HL-60 (cell line): ENCODE measurements at regions not wholly inside any gene's neighbourhood (a gene's known extent, or its start where the extent isn't known, plus 50 kb on each side); places are given as distances from the start of the nearest gene placed in this dataset.
"Not testable (repeated sequence)": the region's sequence is repeated elsewhere in the genome, so short reads cannot be mapped to it uniquely, and the experiment has no call there.

Source experiments
- CTCF ChIP-seq: IDR thresholded peaks from one replicate; pipeline ENCODE4 v1.5.1; 2011; ENCODE audit warnings: low read length, control low read depth, inconsistent platforms; ENCODE audit not compliant: insufficient read depth
- GABPA ChIP-seq: IDR thresholded peaks from 2 replicates; pipeline ENCODE4 v1.6.1; 2012; ENCODE audit warnings: low read depth
- POLR2AphosphoS5 ChIP-seq: IDR thresholded peaks from 2 replicates; pipeline ENCODE4 v1.6.1; 2012; ENCODE audit warnings: low read depth
- REST ChIP-seq: IDR thresholded peaks from 2 replicates; pipeline ENCODE4 v1.6.1; 2012; ENCODE audit warnings: low read depth; ENCODE audit not compliant: insufficient replicate concordance

- TF ChIP-seq CTCF, POLR2AphosphoS5, REST, GABPA: not testable (repeated sequence)
Observed at GRCh38 chr20:26309720-26310119, 613.1 kb upstream of the ZNF337 start.
